ENCODE measurements at regions not wholly inside any gene's neighbourhood (a gene's known extent, or its start where the extent isn't known, plus 50 kb on each side); places are given as distances from the start of the nearest gene placed in this dataset.

DNA sequence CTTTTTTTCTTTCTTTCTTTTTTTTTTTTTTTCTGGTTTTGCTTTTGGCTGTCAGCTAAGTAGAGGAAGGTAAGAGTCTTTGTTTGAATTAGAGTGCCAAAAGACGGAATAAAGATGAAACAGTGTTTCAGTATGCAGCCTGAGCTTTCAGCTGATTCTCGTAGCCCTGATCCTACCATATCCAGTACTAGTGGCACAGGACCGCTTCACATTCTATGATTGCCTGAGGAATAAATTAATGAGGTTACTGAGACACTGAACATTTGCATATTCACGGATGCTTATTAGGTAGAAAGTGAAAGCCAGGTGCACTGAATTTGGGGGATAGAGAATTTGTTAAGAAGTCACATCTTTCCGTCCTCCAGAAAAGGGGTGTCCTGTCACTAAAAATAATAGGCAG, 421.5 kb upstream of the POU3F3 start:
- TF ChIP-seq, protein P1, sequence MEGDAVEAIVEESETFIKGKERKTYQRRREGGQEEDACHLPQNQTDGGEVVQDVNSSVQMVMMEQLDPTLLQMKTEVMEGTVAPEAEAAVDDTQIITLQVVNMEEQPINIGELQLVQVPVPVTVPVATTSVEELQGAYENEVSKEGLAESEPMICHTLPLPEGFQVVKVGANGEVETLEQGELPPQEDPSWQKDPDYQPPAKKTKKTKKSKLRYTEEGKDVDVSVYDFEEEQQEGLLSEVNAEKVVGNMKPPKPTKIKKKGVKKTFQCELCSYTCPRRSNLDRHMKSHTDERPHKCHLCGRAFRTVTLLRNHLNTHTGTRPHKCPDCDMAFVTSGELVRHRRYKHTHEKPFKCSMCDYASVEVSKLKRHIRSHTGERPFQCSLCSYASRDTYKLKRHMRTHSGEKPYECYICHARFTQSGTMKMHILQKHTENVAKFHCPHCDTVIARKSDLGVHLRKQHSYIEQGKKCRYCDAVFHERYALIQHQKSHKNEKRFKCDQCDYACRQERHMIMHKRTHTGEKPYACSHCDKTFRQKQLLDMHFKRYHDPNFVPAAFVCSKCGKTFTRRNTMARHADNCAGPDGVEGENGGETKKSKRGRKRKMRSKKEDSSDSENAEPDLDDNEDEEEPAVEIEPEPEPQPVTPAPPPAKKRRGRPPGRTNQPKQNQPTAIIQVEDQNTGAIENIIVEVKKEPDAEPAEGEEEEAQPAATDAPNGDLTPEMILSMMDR (IDR thresholded peaks at IDR 0.05; ENCODE audit: control extremely low read depth, extremely low read depth, low read depth, missing control alignments), result no peak
- CTCF ChIA-PET, result no interaction called here
- no peak for DNase-seq (ENCODE audit: extremely low spot score)
- POLR2A ChIA-PET, result no interaction called here

DNA sequence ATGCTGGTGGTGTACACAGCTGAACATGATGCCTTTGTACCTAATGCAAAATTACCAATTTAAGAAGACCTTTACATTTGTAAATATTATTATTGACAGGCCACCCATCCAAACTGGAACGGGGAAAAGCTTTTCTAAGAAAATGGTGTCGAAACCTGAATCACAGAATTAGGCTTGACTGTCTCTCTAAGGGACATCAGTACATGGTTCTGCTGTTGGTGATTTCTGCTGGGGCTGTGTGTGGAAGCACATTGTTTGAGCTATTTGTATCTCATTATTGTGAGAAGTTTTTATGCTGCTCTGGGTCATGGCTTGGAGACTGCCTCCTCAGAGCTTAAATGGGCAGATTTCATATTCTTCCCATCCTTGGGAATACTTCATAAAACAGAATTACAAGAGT, 420.9 kb upstream of the POU3F3 start:
- DNase-seq (ENCODE audit: extremely low spot score), result no peak
- POLR2A ChIA-PET, result no interaction called here

DNA sequence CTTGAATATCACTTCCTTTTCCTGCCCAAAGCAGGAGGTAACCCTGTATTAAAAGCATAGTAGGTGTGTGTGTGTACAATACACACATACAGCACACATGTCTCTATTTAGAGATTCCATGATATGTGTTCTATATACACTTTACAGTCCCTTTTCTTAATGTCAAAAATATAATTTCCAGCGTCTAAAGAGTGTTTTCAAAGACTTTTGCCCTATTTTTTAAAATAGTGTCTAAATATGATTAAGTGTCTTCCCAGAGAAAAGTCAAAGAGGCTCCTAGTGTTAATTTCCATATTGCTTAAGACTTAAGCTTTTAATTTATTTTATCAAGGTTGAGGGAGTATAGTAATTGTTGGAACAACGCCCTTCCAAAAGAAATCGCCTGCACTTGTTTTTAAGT, 420.3 kb upstream of the POU3F3 start:
- TF ChIP-seq, protein P1 (IDR thresholded peaks at IDR 0.05; ENCODE audit: control extremely low read depth, extremely low read depth, low read depth, missing control alignments), result no peak
- POLR2A ChIA-PET, result no interaction called here
- CTCF ChIA-PET, result interaction anchor here (1.1 kb wide), 1 partner anchor 12 kb away, joined by 4 read pairs; no protein-coding TSS in a partner anchor
- no peak for DNase-seq (ENCODE audit: extremely low spot score)

More for the DNA sequence above, 420.9 kb upstream of the POU3F3 start:
- CTCF ChIA-PET, result interaction anchor here (1.1 kb wide), 1 partner anchor 12 kb away, joined by 4 read pairs; no protein-coding TSS in a partner anchor
- TF ChIP-seq, protein P1 (IDR thresholded peaks at IDR 0.05; ENCODE audit: control extremely low read depth, extremely low read depth, low read depth, missing control alignments), result no peak

DNA sequence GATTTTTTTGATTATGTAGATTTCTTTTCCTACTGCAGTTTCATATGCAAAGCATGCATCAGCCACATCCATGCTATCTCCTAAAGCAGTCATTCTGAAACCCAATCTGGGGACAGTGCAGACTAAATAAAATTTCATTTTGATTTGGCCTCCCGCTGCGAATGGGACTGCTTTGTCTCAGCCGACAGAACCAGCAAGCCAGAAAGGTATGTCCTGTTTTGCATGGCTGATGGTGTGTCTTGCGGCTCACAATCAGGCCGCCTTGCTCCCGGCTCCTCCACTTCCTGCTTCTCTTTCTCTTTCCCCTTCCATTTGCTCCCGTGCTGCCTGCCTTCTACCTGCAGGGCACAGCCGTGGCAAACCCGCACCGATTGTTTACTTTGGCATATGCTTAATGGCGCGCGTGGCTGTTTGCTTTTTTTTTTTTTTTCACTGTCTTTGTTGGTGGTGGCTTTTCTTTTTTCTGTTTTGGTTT, 419.6 kb upstream of the POU3F3 start:
- CTCF ChIA-PET, result interaction anchor here (1.2 to 1.3 kb wide), 2 partner anchors 8 to 11 kb away, joined by 3 to 6 read pairs; no protein-coding TSS in a partner anchor
- POLR2A ChIA-PET, result no interaction called here
- peak; percentile 30 for DNase-seq (ENCODE audit: extremely low spot score)
- TF ChIP-seq, protein P1 (IDR thresholded peaks at IDR 0.05; ENCODE audit: control extremely low read depth, extremely low read depth, low read depth, missing control alignments), result no peak

DNA sequence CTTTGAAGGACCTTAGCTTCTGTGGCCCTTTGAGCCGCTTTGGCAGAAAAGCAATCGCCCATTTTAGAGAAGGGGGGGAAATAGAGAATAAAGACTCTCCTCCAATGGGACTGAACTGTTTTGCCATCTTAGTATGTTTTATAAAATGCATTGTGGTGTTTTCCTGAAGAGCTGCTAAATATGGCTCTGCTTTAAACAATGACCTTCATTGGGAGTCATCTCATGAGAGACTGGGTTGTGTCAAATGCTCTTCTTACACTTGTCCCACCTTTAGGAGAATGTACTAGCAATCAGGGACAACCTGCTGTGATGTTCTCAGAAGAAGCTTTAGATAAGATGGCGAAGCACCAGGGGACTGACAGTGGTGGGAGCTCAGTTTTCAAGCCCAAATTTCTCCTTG, 418.9 kb upstream of the POU3F3 start:
- CTCF ChIA-PET, result interaction anchor here (1.2 to 1.3 kb wide), 2 partner anchors 9 to 10 kb away, joined by 3 to 6 read pairs; no protein-coding TSS in a partner anchor
- POLR2A ChIA-PET, result no interaction called here
- TF ChIP-seq, protein P1 (IDR thresholded peaks at IDR 0.05; ENCODE audit: control extremely low read depth, extremely low read depth, low read depth, missing control alignments), result no peak
- no peak for DNase-seq (ENCODE audit: extremely low spot score)

DNA sequence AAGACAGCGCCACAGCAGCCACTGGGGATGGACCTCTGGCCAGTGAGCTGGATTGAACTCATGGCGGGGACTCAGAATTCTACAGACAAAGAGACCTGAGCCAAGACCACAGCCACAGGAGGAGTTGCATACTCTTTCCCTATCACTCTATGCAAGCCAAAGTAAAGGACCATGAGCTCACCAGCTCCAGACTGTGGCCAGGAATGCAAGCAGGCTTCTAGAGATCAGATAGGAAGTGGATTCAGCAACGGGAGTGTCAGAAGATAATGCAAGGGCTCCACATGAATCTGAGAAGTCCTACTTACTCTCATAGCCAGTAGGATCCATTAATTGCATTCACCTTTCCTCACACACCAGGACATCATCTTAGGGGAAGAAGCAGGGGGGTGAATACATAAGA, 415.4 kb upstream of the POU3F3 start:
- ChIA-PET CTCF (interaction anchor here (1.3 kb wide), 1 partner anchor 10 kb away, joined by 5 read pairs; no protein-coding TSS in a partner anchor), POLR2A (no interaction called here)
- DNase-seq (ENCODE audit: extremely low spot score), result no peak
- TF ChIP-seq, protein P1 (IDR thresholded peaks at IDR 0.05; ENCODE audit: control extremely low read depth, extremely low read depth, low read depth, missing control alignments), result no peak
